OCI-M2 (cell line): ENCODE measurements at regions not wholly inside any gene's neighbourhood (a gene's known extent, or its start where the extent isn't known, plus 50 kb on each side); places are given as distances from the start of the nearest gene placed in this dataset.
"Not testable (repeated sequence)": the region's sequence is repeated elsewhere in the genome, so short reads cannot be mapped to it uniquely, and the experiment has no call there.

Experiments
- DNase-seq: peaks from one replicate; lab custom pipeline; 2025; ENCODE audit not compliant: unreplicated experiment; lab: John Stamatoyannopoulos, UW

- DNase-seq = no peak
Measured at GRCh38 chr5:135095871-135096270, 61.8 kb upstream of the PITX1 start.

- DNase-seq = no peak
Measured at GRCh38 chr5:135095052-135095715, 61.2 kb upstream of the PITX1 start.

GRCh38 chr5:135094339-135095051 lies 60.5 kb upstream of the PITX1 start:
- no peak for DNase-seq

GRCh38 chr5:135093483-135093882 lies 59.5 kb upstream of the PITX1 start:
- not testable (repeated sequence) for DNase-seq

GRCh38 chr5:135092476-135092875 lies 58.4 kb upstream of the PITX1 start:
- DNase-seq = no peak

GRCh38 chr5:135091286-135091685 lies 57.3 kb upstream of the PITX1 start:
- DNase-seq = no peak

- DNase-seq = no peak
Measured at GRCh38 chr5:135089912-135090311, 55.9 kb upstream of the PITX1 start.

GRCh38 chr5:135088911-135089310 lies 54.9 kb upstream of the PITX1 start:
- no peak for DNase-seq

- no peak for DNase-seq
Measured at GRCh38 chr5:135087950-135088349, 53.9 kb upstream of the PITX1 start.

GRCh38 chr5:135085936-135086725 lies 52.1 kb upstream of the PITX1 start:
- DNase-seq = no peak

- no peak for DNase-seq
Measured at GRCh38 chr5:135085133-135085935, 51.3 kb upstream of the PITX1 start.
